ENCODE measurements at regions not wholly inside any gene's neighbourhood (a gene's known extent, or its start where the extent isn't known, plus 50 kb on each side); places are given as distances from the start of the nearest gene placed in this dataset.

DNA sequence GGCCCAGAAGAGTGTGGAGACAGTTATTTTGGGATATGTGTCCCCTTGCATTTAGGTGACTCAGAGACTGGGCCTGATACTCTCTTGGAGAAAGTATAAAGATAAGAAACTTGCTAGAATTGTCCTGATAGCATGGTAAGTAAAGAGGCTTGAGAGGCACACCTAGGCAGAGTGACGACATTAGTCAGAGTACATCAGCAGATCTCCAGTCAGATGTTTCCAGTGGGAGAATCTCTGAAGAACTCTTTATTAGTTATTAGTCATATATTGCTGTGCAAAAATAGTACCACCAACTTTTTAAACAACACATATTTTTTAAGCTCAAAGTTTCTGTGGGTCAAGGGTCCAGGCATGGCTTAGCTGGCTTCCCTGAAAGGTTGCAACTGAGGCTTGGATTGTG lies 182.6 kb downstream of the NEBL start:
- no peak overlapping the region for H2BK20ac ChIP-seq (ENCODE audit: low read depth, low read length)
- ChIA-PET POLR2A (ENCODE audit: unreplicated experiment) (no interaction called here), CTCF (no interaction called here)
- dilution Hi-C loops (cut with HindIII; ENCODE audit: low sequenced_read_pairs, unreplicated experiment), result no loop called here
- H2AK9ac ChIP-seq (replicated peaks; ENCODE audit: low read depth, low read length, poor library complexity), result no peak overlapping the region
- no peak overlapping the region for H3K56ac ChIP-seq (ENCODE audit: extremely low read depth, insufficient read depth, low read length)
- H2AFZ ChIP-seq (replicated peaks; ENCODE audit: low read length, poor library complexity), result no peak overlapping the region
- no peaks in the 10 kb centered on the region for H3K4me1 ChIP-seq (ENCODE audit: control insufficient read depth, insufficient read depth, low read length)
- no peak overlapping the region for H3K4ac ChIP-seq (ENCODE audit: low read depth, low read length)
- BruUV-seq (replicated peaks), result no TSS peak
- no peak overlapping the region for H3K4me2 ChIP-seq (ENCODE audit: low read depth, low read length)
- no peak overlapping the region for H2BK120ac ChIP-seq (ENCODE audit: low read depth, low read length)
- H4K8ac ChIP-seq (ENCODE audit: low read depth in 2 of 2, low read length in 2 of 2), result no peak overlapping the region
- no peaks in the 10 kb centered on the region for H3K79me1 ChIP-seq (ENCODE audit: low read depth in 1 of 2, low read length in 2 of 2)
- no peak overlapping the region for H2BK5ac ChIP-seq (ENCODE audit: low read depth, low read length, poor library complexity, severe bottlenecking)
- no peaks in the 10 kb centered on the region for H3K9me1 ChIP-seq (ENCODE audit: insufficient read depth, low read length)
- no peak overlapping the region for H3K14ac ChIP-seq (replicated peaks; ENCODE audit: low read depth, low read length)
- no peaks in the 10 kb centered on the region for H3K27me3 ChIP-seq (ENCODE audit: control insufficient read depth, insufficient read depth, low read length)
- no peak overlapping the region for H3K18ac ChIP-seq (ENCODE audit: low read depth, low read length)
- H3K27ac ChIP-seq (ENCODE audit: insufficient read depth, low read length), result no peak overlapping the region
- peaks cover 6% of the 10 kb centered on the region for H3K9me3 ChIP-seq (ENCODE audit: control insufficient read depth, insufficient read depth, low read length)
- H3K4me3 ChIP-seq (ENCODE audit: insufficient read depth, low read depth, low read length), result no peak overlapping the region
- TF ChIP-seq NFE2L2 (IDR thresholded peaks at IDR 0.05; ENCODE audit: low read depth, low read length), result no peak
- TF ChIP-seq SMC3 (IDR thresholded peaks at IDR 0.05; ENCODE audit: low read depth, low read length), result no peak
- TF ChIP-seq, protein P1, sequence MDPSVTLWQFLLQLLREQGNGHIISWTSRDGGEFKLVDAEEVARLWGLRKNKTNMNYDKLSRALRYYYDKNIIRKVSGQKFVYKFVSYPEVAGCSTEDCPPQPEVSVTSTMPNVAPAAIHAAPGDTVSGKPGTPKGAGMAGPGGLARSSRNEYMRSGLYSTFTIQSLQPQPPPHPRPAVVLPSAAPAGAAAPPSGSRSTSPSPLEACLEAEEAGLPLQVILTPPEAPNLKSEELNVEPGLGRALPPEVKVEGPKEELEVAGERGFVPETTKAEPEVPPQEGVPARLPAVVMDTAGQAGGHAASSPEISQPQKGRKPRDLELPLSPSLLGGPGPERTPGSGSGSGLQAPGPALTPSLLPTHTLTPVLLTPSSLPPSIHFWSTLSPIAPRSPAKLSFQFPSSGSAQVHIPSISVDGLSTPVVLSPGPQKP (IDR thresholded peaks at IDR 0.05; ENCODE audit: borderline replicate concordance, low read depth, low read length), result no peak
- no peak for TF ChIP-seq BHLHE40 (IDR thresholded peaks at IDR 0.05; ENCODE audit: low read depth, low read length)
- TF ChIP-seq MXI1 (IDR thresholded peaks at IDR 0.05; ENCODE audit: borderline replicate concordance, low read depth, low read length), result no peak
- TF ChIP-seq CEBPB (IDR thresholded peaks at IDR 0.05; ENCODE audit: low read depth, low read length), result no peak
- no peak for TF ChIP-seq RAD21 (IDR thresholded peaks at IDR 0.05; ENCODE audit: low read length)
- TF ChIP-seq, protein P2, sequence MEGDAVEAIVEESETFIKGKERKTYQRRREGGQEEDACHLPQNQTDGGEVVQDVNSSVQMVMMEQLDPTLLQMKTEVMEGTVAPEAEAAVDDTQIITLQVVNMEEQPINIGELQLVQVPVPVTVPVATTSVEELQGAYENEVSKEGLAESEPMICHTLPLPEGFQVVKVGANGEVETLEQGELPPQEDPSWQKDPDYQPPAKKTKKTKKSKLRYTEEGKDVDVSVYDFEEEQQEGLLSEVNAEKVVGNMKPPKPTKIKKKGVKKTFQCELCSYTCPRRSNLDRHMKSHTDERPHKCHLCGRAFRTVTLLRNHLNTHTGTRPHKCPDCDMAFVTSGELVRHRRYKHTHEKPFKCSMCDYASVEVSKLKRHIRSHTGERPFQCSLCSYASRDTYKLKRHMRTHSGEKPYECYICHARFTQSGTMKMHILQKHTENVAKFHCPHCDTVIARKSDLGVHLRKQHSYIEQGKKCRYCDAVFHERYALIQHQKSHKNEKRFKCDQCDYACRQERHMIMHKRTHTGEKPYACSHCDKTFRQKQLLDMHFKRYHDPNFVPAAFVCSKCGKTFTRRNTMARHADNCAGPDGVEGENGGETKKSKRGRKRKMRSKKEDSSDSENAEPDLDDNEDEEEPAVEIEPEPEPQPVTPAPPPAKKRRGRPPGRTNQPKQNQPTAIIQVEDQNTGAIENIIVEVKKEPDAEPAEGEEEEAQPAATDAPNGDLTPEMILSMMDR (conservative IDR thresholded peaks at IDR 0.05; ENCODE audit: low read depth, low read length), result no peak
- no peak for TF ChIP-seq CHD1 (IDR thresholded peaks at IDR 0.05; ENCODE audit: low read depth, low read length)
- TF ChIP-seq FOS (IDR thresholded peaks at IDR 0.05; ENCODE audit: low read depth, low read length), result no peak
- TF ChIP-seq MAFK (IDR thresholded peaks at IDR 0.05; ENCODE audit: low read depth, low read length), result no peak
- no peak for TF ChIP-seq POLR2A (IDR thresholded peaks at IDR 0.05; ENCODE audit: low read depth, low read length)
- no peak overlapping the region for H3K23ac ChIP-seq (ENCODE audit: low read depth, low read length)
- no peak overlapping the region for H2AK5ac ChIP-seq (ENCODE audit: low read depth, low read length)
- ATAC-seq (ENCODE audit: low read depth), result no peak
- intact Hi-C loops (cut with micrococcal nuclease), result no loop called here
- no peak for DNase-seq
- no peak overlapping the region for H4K5ac ChIP-seq (ENCODE audit: low read depth, low read length)
- H4K20me1 ChIP-seq (ENCODE audit: insufficient read depth, low read length), result no peaks in the 10 kb centered on the region
- no peaks in the 10 kb centered on the region for H3K36me3 ChIP-seq (ENCODE audit: control insufficient read depth, insufficient read depth, low read length)
- no peak overlapping the region for H4K91ac ChIP-seq (ENCODE audit: insufficient read depth, low read depth, low read length)
- in situ Hi-C loops (cut with MboI; ENCODE audit: low sequenced_read_pairs), result no loop called here
- WGBS, 2 experiments (ENCODE audit: extremely low coverage in 2 of 2, insufficient read length in 1 of 2), result no CpG with 5 or more reads among the region's 1 CpG
- H2BK15ac ChIP-seq (ENCODE audit: low read depth, low read length), result no peak overlapping the region
- H3K9ac ChIP-seq (ENCODE audit: low read depth, low read length), result no peak overlapping the region

Data from IMR-90 (cell line).